ENCODE measurements at regions not wholly inside any gene's neighbourhood (a gene's known extent, or its start where the extent isn't known, plus 50 kb on each side); places are given as distances from the start of the nearest gene placed in this dataset.
"Not testable (repeated sequence)": the region's sequence is repeated elsewhere in the genome, so short reads cannot be mapped to it uniquely, and the experiment has no call there.

DNA sequence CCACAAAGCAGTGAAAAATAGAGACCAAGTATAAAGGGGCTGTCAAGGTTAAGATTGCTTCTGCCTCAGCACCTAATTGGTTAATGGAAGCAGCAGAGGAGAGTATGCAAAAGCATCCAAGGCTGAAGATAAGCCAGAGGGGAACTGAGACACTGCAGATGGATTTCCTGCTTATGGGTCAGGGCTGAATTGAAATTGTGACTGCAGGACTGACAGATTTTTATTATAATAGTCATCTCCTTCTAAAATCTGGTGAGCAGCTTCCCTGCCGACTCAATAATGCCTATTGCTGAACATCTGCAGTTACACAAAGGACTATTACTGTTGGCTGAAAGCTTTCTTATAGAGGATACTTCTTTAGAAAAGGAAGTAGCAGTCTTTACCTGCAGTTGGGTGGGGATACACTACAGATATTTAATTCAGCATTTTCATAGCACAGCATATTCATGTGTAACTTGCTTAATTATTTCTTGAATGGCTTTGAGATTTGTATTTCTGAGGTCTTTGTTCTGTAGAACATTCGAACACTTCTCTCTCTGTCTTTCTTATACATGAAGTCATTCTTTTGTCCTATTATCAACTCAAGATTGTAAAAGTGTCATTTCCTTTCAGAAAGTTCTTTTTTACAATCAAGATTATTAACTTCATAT is 363.0 kb upstream of the RIOK2 start:
- no peak for DNase-seq

GRCh38 chr5:97547430-97547829 is 364.4 kb upstream of the RIOK2 start:
- no peak for DNase-seq

- DNase-seq = no peak
Measured at GRCh38 chr5:97547999-97548738, 365.1 kb upstream of the RIOK2 start.

- no peak for DNase-seq
Measured at GRCh38 chr5:97548739-97549080, 365.7 kb upstream of the RIOK2 start.

DNA sequence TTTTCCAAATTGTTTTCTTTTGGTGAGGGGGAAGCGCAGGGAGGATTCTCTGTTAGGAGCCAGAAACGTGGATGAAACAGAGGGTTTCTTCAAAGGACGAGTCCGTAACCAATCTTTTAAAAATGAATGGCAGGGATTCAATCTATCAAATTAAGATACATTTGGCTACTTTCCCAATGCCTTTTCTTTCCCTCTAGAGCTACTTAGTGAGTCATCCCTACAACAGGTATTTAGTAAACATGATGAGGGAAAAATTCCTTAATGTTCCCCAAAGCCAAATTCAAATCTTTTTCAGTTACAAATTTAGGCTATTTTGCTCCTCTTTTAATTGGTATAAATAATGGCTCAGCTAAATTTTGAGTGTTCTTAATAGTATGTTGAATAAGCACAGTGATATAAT is 366.4 kb upstream of the RIOK2 start:
- DNase-seq = no peak

DNA sequence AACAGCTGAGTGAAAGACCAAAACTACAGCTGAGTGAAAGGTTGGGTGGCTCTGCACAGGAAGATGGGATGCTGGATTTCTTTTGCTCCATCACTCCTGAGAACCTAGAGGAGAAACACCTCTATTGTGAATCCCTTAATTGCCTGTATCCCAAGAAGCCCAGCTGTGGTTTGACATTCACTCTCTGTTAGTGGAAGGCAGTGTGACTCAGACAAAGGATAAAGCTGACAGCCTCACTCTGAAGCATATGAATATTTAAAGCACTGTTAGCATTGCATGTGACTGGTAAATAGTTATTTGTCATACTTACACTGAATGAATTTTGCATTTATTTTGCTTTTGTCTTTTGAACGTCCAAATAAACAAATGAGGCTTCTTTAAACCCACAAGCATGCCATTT is 367.1 kb upstream of the RIOK2 start:
- DNase-seq = no peak

DNA sequence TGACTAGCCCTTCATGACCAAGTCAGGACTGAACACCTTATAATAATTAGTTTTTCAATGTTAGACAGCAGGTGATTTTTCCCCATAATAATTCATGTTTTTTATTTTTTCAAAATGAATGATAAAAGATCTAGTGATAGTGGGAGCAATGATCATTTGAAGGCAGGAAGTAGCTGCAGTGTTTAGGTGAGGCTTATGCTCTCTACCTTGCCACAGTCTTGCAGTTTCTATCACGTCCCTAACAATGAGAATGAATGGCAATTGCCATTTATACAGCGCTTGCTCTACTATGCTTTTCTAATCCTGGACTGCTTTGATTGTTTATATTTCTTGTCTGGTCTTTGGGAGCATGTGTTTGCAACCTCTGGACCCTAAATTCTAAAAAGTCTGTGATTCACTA is 367.8 kb upstream of the RIOK2 start:
- no peak for DNase-seq

- no peak for DNase-seq
Measured at GRCh38 chr5:97553604-97554452, 370.8 kb upstream of the RIOK2 start.

GRCh38 chr5:97554977-97555643 is 372.1 kb upstream of the RIOK2 start:
- no peak for DNase-seq

- DNase-seq = no peak
Measured at GRCh38 chr5:97555644-97555981, 372.6 kb upstream of the RIOK2 start.

DNA sequence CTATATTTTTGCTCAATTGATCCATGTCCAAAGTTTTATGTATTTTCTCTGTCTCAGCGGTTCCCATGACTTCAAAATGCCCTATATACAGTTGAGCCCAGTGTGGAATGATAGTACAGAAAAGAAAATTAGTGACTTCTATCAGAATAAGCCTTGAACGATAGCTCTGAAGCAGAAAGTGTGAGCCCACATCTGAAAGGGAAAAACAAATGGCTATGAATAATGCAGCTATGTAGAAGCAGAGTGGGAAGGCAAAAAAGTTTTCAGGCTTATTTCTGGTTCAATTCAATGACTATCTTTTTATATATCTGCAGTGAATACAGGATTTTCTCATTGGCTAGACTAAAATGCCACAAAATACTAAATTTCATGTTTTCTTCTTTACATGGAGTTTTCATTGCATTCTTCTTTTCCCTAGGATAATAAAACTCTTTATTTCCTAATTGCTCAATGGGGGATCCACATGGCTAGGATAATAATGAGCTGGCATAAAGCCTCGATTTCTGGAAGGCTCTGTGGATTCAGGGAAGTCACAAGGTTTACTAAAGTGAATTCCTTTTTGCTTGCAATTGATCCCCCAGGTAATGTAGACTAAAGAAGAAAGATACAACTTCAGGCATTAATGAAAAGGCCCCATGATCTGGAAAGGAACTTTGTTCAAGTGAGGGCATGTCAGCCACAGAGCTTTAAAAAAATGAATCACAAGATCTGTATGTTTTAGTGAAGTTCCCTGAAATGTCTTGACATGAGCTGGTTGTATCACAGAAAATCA is 377.0 kb upstream of the RIOK2 start:
- no peak for DNase-seq

DNA sequence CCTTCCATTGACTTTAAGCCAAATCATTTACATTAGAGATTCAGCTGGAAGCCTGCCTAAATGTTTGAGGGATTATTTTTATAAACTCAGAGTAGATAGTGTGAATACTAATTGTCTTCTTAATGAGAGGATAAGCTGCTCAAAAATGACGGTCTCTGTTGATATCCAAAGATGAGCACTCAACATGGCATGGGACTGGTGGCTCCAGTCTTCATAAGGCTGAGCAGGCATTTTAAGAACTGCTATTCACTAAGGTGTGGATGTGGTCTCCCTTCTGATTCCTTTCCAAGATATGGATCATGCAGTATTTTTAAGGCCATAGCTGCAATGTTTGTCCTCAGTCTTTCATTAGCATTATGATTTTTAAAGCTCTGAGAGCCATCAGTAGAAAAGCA is 377.5 kb upstream of the RIOK2 start:
- no peak for DNase-seq

- no peak for DNase-seq
Measured at GRCh38 chr5:97563050-97563657, 380.1 kb upstream of the RIOK2 start.

- DNase-seq = no peak
Measured at GRCh38 chr5:97568382-97568781, 385.3 kb upstream of the RIOK2 start.

GRCh38 chr5:97570242-97570641 is 387.2 kb upstream of the RIOK2 start:
- no peak for DNase-seq

DNA sequence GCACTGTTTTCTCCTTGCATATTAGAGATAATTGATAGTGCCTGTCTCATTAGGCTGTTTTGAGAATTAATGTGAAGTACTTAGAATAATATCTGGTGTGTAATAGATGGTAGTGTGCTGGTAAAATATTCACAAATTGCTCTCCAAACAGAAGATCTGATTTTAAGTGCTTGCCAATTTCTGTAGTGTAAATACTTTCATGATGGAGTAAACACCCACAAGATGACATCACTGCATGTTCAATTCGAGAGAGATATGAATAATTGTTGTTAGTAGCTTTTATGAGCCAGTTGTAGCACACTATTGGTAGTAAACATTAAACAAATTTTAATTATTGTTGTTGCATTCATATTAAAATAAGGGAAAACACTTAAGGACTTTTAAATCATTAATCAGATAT is 392.3 kb upstream of the RIOK2 start:
- DNase-seq = no peak

- DNase-seq = no peak
Measured at GRCh38 chr5:97576956-97577355, 393.9 kb upstream of the RIOK2 start.

- DNase-seq = not testable (repeated sequence)
Measured at GRCh38 chr5:97579977-97580376, 396.9 kb upstream of the RIOK2 start.

DNA sequence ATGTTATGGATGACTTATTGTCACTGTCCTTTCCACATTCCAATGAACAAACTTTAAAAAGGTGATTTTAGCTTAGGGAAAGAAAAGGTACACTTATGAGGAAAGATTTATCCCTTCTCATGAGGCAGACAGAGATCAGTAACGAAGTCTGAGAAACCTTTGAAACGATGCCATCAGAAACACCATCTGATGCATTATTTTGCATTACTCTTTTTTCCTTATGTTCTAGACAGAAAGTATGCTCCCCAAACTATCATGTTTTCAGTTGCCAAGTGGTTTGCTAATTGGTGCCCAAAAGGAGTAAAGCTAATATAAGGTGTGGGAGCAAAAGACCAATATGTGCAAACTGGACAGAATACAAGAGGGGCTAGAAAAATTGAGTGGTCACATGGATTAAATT is 397.7 kb upstream of the RIOK2 start:
- DNase-seq = no peak

DNA sequence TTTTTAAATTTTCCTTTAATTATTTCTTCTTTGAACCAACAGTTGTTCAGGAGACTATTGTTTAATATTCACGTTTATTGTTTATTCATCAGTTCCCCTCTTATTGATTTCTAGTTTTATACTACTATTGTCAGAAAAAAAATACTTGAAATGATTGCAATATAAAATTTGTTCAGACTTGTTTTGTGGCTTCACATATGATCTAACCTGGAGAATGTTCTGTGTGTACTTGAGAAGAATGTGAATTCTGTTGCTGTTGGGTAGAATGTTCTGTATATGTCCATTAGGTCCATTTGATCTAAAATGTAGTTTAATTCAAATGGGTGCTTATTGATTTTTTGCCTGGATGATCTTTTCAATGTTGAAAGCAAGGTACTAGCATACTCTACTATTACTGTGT is 408.7 kb upstream of the RIOK2 start:
- no peak for DNase-seq

GRCh38 chr5:97600486-97600885 is 417.4 kb upstream of the RIOK2 start:
- no peak for DNase-seq

DNA sequence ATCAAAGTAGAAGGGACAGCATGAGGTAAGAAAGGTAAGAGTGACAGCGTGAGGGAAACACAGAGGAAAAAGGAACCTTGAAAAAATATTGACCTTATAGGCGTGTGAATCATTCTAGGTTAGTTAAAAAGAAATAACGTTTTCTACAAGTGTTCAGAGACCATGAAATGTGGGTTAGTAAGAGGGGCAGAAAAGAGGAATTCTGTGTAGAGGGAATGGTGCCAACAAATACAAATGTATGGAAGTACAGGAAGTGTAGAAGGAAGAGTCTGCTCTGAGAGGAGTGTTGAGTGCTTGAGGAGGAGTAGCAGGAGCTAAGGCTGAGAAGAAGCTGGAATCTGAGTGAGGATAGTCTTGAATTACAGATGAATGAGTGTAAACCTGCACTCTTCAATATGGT is 418.6 kb upstream of the RIOK2 start:
- no peak for DNase-seq

Data from NCI-H1105 (cell line).